Aorta (tissue), 5 donors: ENCODE measurements at regions not wholly inside any gene's neighbourhood (a gene's known extent, or its start where the extent isn't known, plus 50 kb on each side); places are given as distances from the start of the nearest gene placed in this dataset.

Experiments used
- ATAC-seq: fragments of 200-7000 bp; cut with Tn5 transposase; one replicate; pipeline ENCODE4 v1.9.1; 2022; ENCODE audit warnings: moderate library complexity; ENCODE audit not compliant: low FRiP score
- DNase-seq, 2 donors: peaks; one replicate each; pipeline ENCODE4 v3.0.0-alpha.2; 2020
- H3K27ac ChIP-seq, 2 donors: one replicate each; pipeline ENCODE4 v1.5.1; 2013; ENCODE audit warnings: low read length in 2 of 2, mild to moderate bottlenecking in 2 of 2, moderate library complexity in 2 of 2, control low read depth in 1 of 2, inconsistent platforms in 1 of 2, low read depth in 1 of 2
- H3K27me3 ChIP-seq, 2 donors: one replicate each; pipeline ENCODE4 v1.6.1; 2013; ENCODE audit warnings: control low read depth in 1 of 2, low read length in 1 of 2, mild to moderate bottlenecking in 1 of 2, moderate library complexity in 1 of 2; ENCODE audit not compliant: insufficient read depth in 2 of 2, control insufficient read depth in 1 of 2
- H3K36me3 ChIP-seq, 2 donors: one replicate each; pipeline ENCODE4 v1.6.1; 2013; ENCODE audit warnings: control low read depth in 1 of 2, low read length in 1 of 2, mild to moderate bottlenecking in 1 of 2; ENCODE audit not compliant: insufficient read depth in 2 of 2, control insufficient read depth in 1 of 2
- H3K4me1 ChIP-seq, 2 donors: one replicate each; pipeline ENCODE4 v1.6.1; 2013; ENCODE audit warnings: low read length in 2 of 2, control low read depth in 1 of 2, mild to moderate bottlenecking in 1 of 2, moderate library complexity in 1 of 2; ENCODE audit not compliant: insufficient read depth in 2 of 2, control insufficient read depth in 1 of 2
- H3K4me3 ChIP-seq, 2 donors: one replicate each; pipeline ENCODE4 v1.5.1; 2013; ENCODE audit warnings: low read length in 2 of 2, control low read depth in 1 of 2, mild to moderate bottlenecking in 1 of 2
- H3K9me3 ChIP-seq: one replicate; pipeline ENCODE4 v1.6.1; 2013; ENCODE audit warnings: mild to moderate bottlenecking, low read length; ENCODE audit not compliant: control insufficient read depth
- WGBS, 2 donors: extraction: QIAGEN DNeasy Blood & Tissue Kit; methylation state at CpG; one replicate each; pipeline ENCODE4 v1.1.7; 2013; 5-methylcytosine and 5-hydroxymethylcytosine counted together
- intact Hi-C, 2 donors: fragments of 100-400 bp; cut with DNase I; formaldehyde crosslinking; loops; one replicate each; pipeline versions ENCODE4 v1.14.2 to v1.15.0; 2022
- donor health status: healthy with polysubstance abuse.
- donor health status: Bipolar disorder and iron deficiency.
- donor health status: DM: no; HTN: no; CAD: no.
- donor health status: DM: no; HTN: no; CAD: no.
- donor health status: DM: yes; HTN: yes; CAD: no.

- no peak for ATAC-seq
These were observed 57.8 kb upstream of the SDK1 start for GRCh38 chr7:3243256-3243655.

GRCh38 chr7:3243680-3244079 is 57.4 kb upstream of the SDK1 start:
- 92 to 94% methylated on average over 15 of the region's 15 CpGs for WGBS, 2 donors
- intact Hi-C loops, result no loop called here
- Histone ChIP-seq H3K4me1 (peaks cover 0 to 2% of the 10 kb centered on the region in 2 donors), H3K27ac (peak overlapping the region in 1 of 2 donors; percentile 46), H3K36me3 (no peaks in the 10 kb centered on the region), H3K9me3 (no peaks in the 10 kb centered on the region), H3K4me3 (no peak overlapping the region), H3K27me3 (no peaks in the 10 kb centered on the region)
- no peak for DNase-seq
- no peak for ATAC-seq

More at GRCh38 chr7:3243256-3243655, 57.8 kb upstream of the SDK1 start:
- no peaks in the 10 kb centered on the region for H3K36me3 ChIP-seq
- H3K4me3 ChIP-seq, result no peak overlapping the region
- H3K9me3 ChIP-seq, result no peaks in the 10 kb centered on the region
- no peak for DNase-seq
- peaks cover 0 to 2% of the 10 kb centered on the region in 2 donors for H3K4me1 ChIP-seq
- H3K27ac ChIP-seq, result peak overlapping the region in 1 of 2 donors; percentile 56
- 53 to 62% methylated on average over 5 of the region's 5 CpGs for WGBS, 2 donors
- intact Hi-C loops, result no loop called here
- H3K27me3 ChIP-seq, result no peaks in the 10 kb centered on the region

- 41 to 47% methylated on average over 7 of the region's 7 CpGs for WGBS, 2 donors
- ATAC-seq (peak; percentile 20), DNase-seq (no peak)
- no peaks in the 10 kb centered on the region for H3K36me3 ChIP-seq
- intact Hi-C loops, result no loop called here
- peaks cover 0 to 2% of the 10 kb centered on the region in 2 donors for H3K4me1 ChIP-seq
- peak overlapping the region; percentile 64 to 84 for H3K27ac ChIP-seq
- H3K9me3 ChIP-seq, result no peaks in the 10 kb centered on the region
- no peaks in the 10 kb centered on the region for H3K27me3 ChIP-seq
- H3K4me3 ChIP-seq, result no peak overlapping the region
These were observed 56.7 kb upstream of the SDK1 start for GRCh38 chr7:3244241-3244814.

GRCh38 chr7:3245077-3245476 is 56.0 kb upstream of the SDK1 start:
- H3K36me3 ChIP-seq, result no peaks in the 10 kb centered on the region
- H3K9me3 ChIP-seq, result no peaks in the 10 kb centered on the region
- H3K4me1 ChIP-seq, result peaks cover 0 to 2% of the 10 kb centered on the region in 2 donors
- 2 to 8% methylated on average over 2 of the region's 2 CpGs for WGBS, 2 donors
- no peaks in the 10 kb centered on the region for H3K27me3 ChIP-seq
- intact Hi-C loops, result no loop called here
- H3K27ac ChIP-seq, result peak overlapping the region; percentile 64 to 70
- ATAC-seq (peak; percentile 52), DNase-seq (no peak)
- no peak overlapping the region for H3K4me3 ChIP-seq

GRCh38 chr7:3245721-3246120 is 55.3 kb upstream of the SDK1 start:
- intact Hi-C loops, result no loop called here
- DNase-seq (no peak), ATAC-seq (no peak)
- Histone ChIP-seq H3K9me3 (no peaks in the 10 kb centered on the region), H3K4me1 (peaks cover 0 to 2% of the 10 kb centered on the region in 2 donors), H3K27ac (peak overlapping the region in 1 of 2 donors; percentile 70), H3K4me3 (no peak overlapping the region), H3K36me3 (no peaks in the 10 kb centered on the region), H3K27me3 (no peaks in the 10 kb centered on the region)
- WGBS, 2 donors, result 93 to 96% methylated on average over 3 of the region's 3 CpGs

- Histone ChIP-seq H3K27me3 (no peaks in the 10 kb centered on the region), H3K36me3 (no peaks in the 10 kb centered on the region), H3K27ac (peak overlapping the region in 1 of 2 donors; percentile 70), H3K4me1 (peaks cover 0 to 2% of the 10 kb centered on the region in 2 donors), H3K4me3 (no peak overlapping the region), H3K9me3 (no peaks in the 10 kb centered on the region)
- 83 to 89% methylated on average over 3 of the region's 3 CpGs for WGBS, 2 donors
- DNase-seq, result no peak
- no peak for ATAC-seq
- intact Hi-C loops, result no loop called here
These were observed 54.9 kb upstream of the SDK1 start for GRCh38 chr7:3246127-3246526.

- WGBS, 2 donors, result 27 to 33% methylated on average over 4 of the region's 4 CpGs
- H3K9me3 ChIP-seq, result no peaks in the 10 kb centered on the region
- no peak overlapping the region for H3K4me3 ChIP-seq
- DNase-seq (no peak), ATAC-seq (no peak)
- no peaks in the 10 kb centered on the region for H3K36me3 ChIP-seq
- H3K4me1 ChIP-seq, result peaks cover 0 to 2% of the 10 kb centered on the region in 2 donors
- H3K27ac ChIP-seq, result no peak overlapping the region
- no peaks in the 10 kb centered on the region for H3K27me3 ChIP-seq
- intact Hi-C loops, result no loop called here
These were observed 54.4 kb upstream of the SDK1 start for GRCh38 chr7:3246651-3247050.

GRCh38 chr7:3250725-3251124 is 50.3 kb upstream of the SDK1 start:
- ATAC-seq, result no peak
- H3K36me3 ChIP-seq, result no peaks in the 10 kb centered on the region
- no peak for DNase-seq
- WGBS, 2 donors, result 84 to 98% methylated on average over 5 of the region's 5 CpGs
- no peaks in the 10 kb centered on the region for H3K4me1 ChIP-seq
- intact Hi-C loops, result no loop called here
- no peak overlapping the region for H3K27ac ChIP-seq
- no peaks in the 10 kb centered on the region for H3K27me3 ChIP-seq
- H3K9me3 ChIP-seq, result no peaks in the 10 kb centered on the region
- no peak overlapping the region for H3K4me3 ChIP-seq
